ENCODE measurements at regions not wholly inside any gene's neighbourhood (a gene's known extent, or its start where the extent isn't known, plus 50 kb on each side); places are given as distances from the start of the nearest gene placed in this dataset.

- Histone ChIP-seq H3K9me1 (replicated peaks; ENCODE audit: control insufficient read depth, extremely low read depth, insufficient read depth, low read length) (no peaks in the 10 kb centered on the region), H4K20me1 (replicated peaks; ENCODE audit: control insufficient read depth, extremely low read depth, insufficient read depth, low read length) (no peaks in the 10 kb centered on the region), H3K27ac (ENCODE audit: insufficient read depth, low read depth, low read length) (no peak overlapping the region), H3K27me3 (ENCODE audit: control insufficient read depth in 2 of 2, insufficient read depth in 2 of 2, low read length in 2 of 2) (no peaks in the 10 kb centered on the region), H3K36me3 (ENCODE audit: control insufficient read depth in 2 of 2, extremely low read depth in 1 of 2, insufficient read depth in 2 of 2, low read length in 2 of 2) (no peaks in the 10 kb centered on the region), H3K4me2 (ENCODE audit: insufficient read depth, low read length) (no peak overlapping the region), H2AFZ (ENCODE audit: low read depth, low read length) (no peak overlapping the region), H3K4me1 (ENCODE audit: control insufficient read depth, extremely low read depth, insufficient read depth, low read length) (no peaks in the 10 kb centered on the region), H3K4me3 (replicated peaks in 1 of 3; ENCODE audit: insufficient read depth in 1 of 3, low read depth in 1 of 3, low read length in 3 of 3) (no peak overlapping the region), H3K79me2 (ENCODE audit: control insufficient read depth, insufficient read depth, low read length) (no peaks in the 10 kb centered on the region), H3K9me3 (replicated peaks; ENCODE audit: control insufficient read depth, insufficient read depth, low read length) (no peaks in the 10 kb centered on the region), H3K9ac (replicated peaks; ENCODE audit: extremely low read depth, insufficient read depth, low read length) (no peak overlapping the region)
- BruUV-seq (replicated peaks), result no TSS peak
- TF ChIP-seq POLR2A (IDR thresholded peaks at IDR 0.05; ENCODE audit: low read depth, low read length), result no peak
- TF ChIP-seq JUN (IDR thresholded peaks at IDR 0.05; ENCODE audit: borderline replicate concordance, insufficient read depth, insufficient read length, low read depth), result no peak
- TF ChIP-seq, protein P1, sequence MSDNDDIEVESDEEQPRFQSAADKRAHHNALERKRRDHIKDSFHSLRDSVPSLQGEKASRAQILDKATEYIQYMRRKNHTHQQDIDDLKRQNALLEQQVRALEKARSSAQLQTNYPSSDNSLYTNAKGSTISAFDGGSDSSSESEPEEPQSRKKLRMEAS (IDR thresholded peaks at IDR 0.05; ENCODE audit: insufficient read depth, insufficient read length), result no peak
- TF ChIP-seq FOS (IDR thresholded peaks at IDR 0.05; ENCODE audit: borderline replicate concordance, insufficient read depth, low read length), result no peak
- TF ChIP-seq, protein P2, sequence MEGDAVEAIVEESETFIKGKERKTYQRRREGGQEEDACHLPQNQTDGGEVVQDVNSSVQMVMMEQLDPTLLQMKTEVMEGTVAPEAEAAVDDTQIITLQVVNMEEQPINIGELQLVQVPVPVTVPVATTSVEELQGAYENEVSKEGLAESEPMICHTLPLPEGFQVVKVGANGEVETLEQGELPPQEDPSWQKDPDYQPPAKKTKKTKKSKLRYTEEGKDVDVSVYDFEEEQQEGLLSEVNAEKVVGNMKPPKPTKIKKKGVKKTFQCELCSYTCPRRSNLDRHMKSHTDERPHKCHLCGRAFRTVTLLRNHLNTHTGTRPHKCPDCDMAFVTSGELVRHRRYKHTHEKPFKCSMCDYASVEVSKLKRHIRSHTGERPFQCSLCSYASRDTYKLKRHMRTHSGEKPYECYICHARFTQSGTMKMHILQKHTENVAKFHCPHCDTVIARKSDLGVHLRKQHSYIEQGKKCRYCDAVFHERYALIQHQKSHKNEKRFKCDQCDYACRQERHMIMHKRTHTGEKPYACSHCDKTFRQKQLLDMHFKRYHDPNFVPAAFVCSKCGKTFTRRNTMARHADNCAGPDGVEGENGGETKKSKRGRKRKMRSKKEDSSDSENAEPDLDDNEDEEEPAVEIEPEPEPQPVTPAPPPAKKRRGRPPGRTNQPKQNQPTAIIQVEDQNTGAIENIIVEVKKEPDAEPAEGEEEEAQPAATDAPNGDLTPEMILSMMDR (IDR thresholded peaks at IDR 0.05; ENCODE audit: extremely low read depth in 1 of 2, insufficient read depth in 1 of 2, low read depth in 1 of 2, low read length in 2 of 2), result no peak
- no peak for TF ChIP-seq GATA2 (IDR thresholded peaks at IDR 0.05; ENCODE audit: insufficient read depth, insufficient read length, low read depth, low read length)
- no peak for TF ChIP-seq EZH2 (IDR thresholded peaks at IDR 0.05; ENCODE audit: borderline replicate concordance, low read depth, low read length, severe bottlenecking)
- no peak for TF ChIP-seq POLR2AphosphoS5 (IDR thresholded peaks at IDR 0.05; ENCODE audit: insufficient read depth, low read depth, low read length)
- TF ChIP-seq MYC (IDR thresholded peaks at IDR 0.05; ENCODE audit: low read depth, low read length), result no peak
- dilution Hi-C loops (cut with MboI; ENCODE audit: extremely low pct_ligation_motif_present, low sequenced_read_pairs), result no loop called here
- ChIA-PET CTCF (no interaction called here), POLR2A (no interaction called here)
- no peak for FAIRE-seq
- intact Hi-C loops (cut with micrococcal nuclease), result no loop called here
- DNase-seq (ENCODE audit: low read depth, low spot score), result no peak
Observed at GRCh38 chr12:71304306-71304705, 135.3 kb upstream of the LGR5 start.
